GM12878 (cell line): ENCODE measurements at regions not wholly inside any gene's neighbourhood (a gene's known extent, or its start where the extent isn't known, plus 50 kb on each side); places are given as distances from the start of the nearest gene placed in this dataset.

Experiments
- ATAC-seq: fragments of 200-7000 bp; cut with Tn5 transposase; 3 replicates; pipeline ENCODE4 v1.9.1; 2020; ENCODE audit warnings: mild to moderate bottlenecking, moderate library complexity
- BruUV-seq: library from RNA; stranded (reverse); fragments of 400-500 nt; replicated peaks from 2 replicates; lab custom pipeline; 2021; lab: Mats Ljungman, UMichigan
- CTCF ChIA-PET: fragments of 300-600 bp; sonication (Branson Sonifier 250); formaldehyde crosslinking; extraction: SDS; loops from one replicate; lab custom pipeline; 2021; ENCODE audit warnings: inconsistent platforms; lab: Yijun Ruan, JAX
- POLR2A ChIA-PET: fragments of 350-600 bp; formaldehyde crosslinking; extraction: SDS; loops from one replicate; lab custom pipeline; 2021; ENCODE audit warnings: inconsistent platforms; lab: Charles Lee
- RAD21 ChIA-PET: fragments of 300-600 bp; sonication (Branson Sonifier 250); formaldehyde crosslinking; loops from one replicate; lab custom pipeline; 2023; ENCODE audit warnings: antibody characterized with exemption; ENCODE audit not compliant: unreplicated experiment; lab: Charles Lee
- SMC1A ChIA-PET: fragments of 300-600 bp; sonication (Branson Sonifier 250); formaldehyde crosslinking; loops from one replicate; lab custom pipeline; 2023; ENCODE audit not compliant: unreplicated experiment, uncharacterized antibody; lab: Charles Lee
- DNase-seq: peaks from one replicate; pipeline ENCODE4 v3.0.0-alpha.2; 2011; ENCODE audit warnings: low read depth, low spot score
- FAIRE-seq: peaks from 3 replicates; lab custom pipeline; 2011; peaks lifted over from hg19 to GRCh38; lab: Jason Lieb, UNC
- H2AFZ ChIP-seq: 2 replicates; pipeline ENCODE4 v1.6.0; 2011; ENCODE audit warnings: low read depth, low read length, control low read depth; ENCODE audit not compliant: control insufficient read depth
- H3K27ac ChIP-seq: 2 replicates; pipeline ENCODE4 v1.5.1; 2011; ENCODE audit warnings: control low read depth; ENCODE audit not compliant: control insufficient read depth, insufficient read depth
- H3K27me3 ChIP-seq, 2 experiments: replicated peaks in 1 of 2; 2 replicates each; pipeline versions ENCODE4 v1.6.0 to v1.6.1; 2011; ENCODE audit warnings: low read length in 1 of 2; ENCODE audit not compliant: control insufficient read depth in 2 of 2, insufficient read depth in 2 of 2
- H3K36me3 ChIP-seq, 2 experiments: 2 replicates each; pipeline ENCODE4 v1.5.1; 2011; ENCODE audit warnings: low read length in 1 of 2; ENCODE audit not compliant: control insufficient read depth in 2 of 2, insufficient read depth in 2 of 2
- H3K4me1 ChIP-seq: 2 replicates; pipeline ENCODE4 v1.6.1; 2011; ENCODE audit warnings: mild to moderate bottlenecking, low read length, moderate library complexity, mixed read lengths; ENCODE audit not compliant: control insufficient read depth, insufficient read depth
- H3K4me2 ChIP-seq: 2 replicates; pipeline ENCODE4 v1.6.0; 2011; ENCODE audit warnings: control low read depth; ENCODE audit not compliant: control insufficient read depth, insufficient read depth
- H3K4me3 ChIP-seq: fragments of 200-600 bp; sonication (generic); 2 replicates; pipeline ENCODE4 v1.5.1; 2016
- H3K79me2 ChIP-seq: 2 replicates; pipeline ENCODE4 v1.6.0; 2011; ENCODE audit warnings: low read length; ENCODE audit not compliant: control insufficient read depth, insufficient read depth
- H3K9ac ChIP-seq: 2 replicates; pipeline ENCODE4 v1.8.0; 2011; ENCODE audit warnings: low read length, control low read depth, mixed read lengths; ENCODE audit not compliant: control insufficient read depth, insufficient read depth
- H3K9me3 ChIP-seq: replicated peaks from 3 replicates; pipeline ENCODE4 v1.5.1; 2011; ENCODE audit warnings: mild to moderate bottlenecking, low read length; ENCODE audit not compliant: control insufficient read depth, insufficient read depth
- H4K20me1 ChIP-seq: 2 replicates; pipeline ENCODE4 v1.6.0; 2011; ENCODE audit not compliant: control insufficient read depth, insufficient read depth
- ATF2 ChIP-seq: IDR thresholded peaks from 2 replicates; pipeline ENCODE4 v1.6.1; 2012; ENCODE audit warnings: low read length, inconsistent platforms
- ESRRA ChIP-seq: IDR thresholded peaks from 2 replicates; pipeline ENCODE4 v1.6.1; 2012; ENCODE audit warnings: mild to moderate bottlenecking, low read length, improper control_type of control experiment
- IKZF2 ChIP-seq, 2 experiments: fragments of 450-650 bp; IDR thresholded peaks; 2 replicates each; pipeline ENCODE4 v1.6.1; 2017; ENCODE audit warnings: mild to moderate bottlenecking in 2 of 2, moderate library complexity in 2 of 2
- JUNB ChIP-seq: IDR thresholded peaks from 2 replicates; pipeline ENCODE4 v1.6.1; 2016; ENCODE audit warnings: antibody characterized with exemption, mild to moderate bottlenecking
- POU2F2 ChIP-seq: IDR thresholded peaks from 3 replicates; pipeline ENCODE4 v1.6.1; 2011; ENCODE audit warnings: low read depth, mild to moderate bottlenecking, low read length, borderline replicate concordance
- ZBTB4 ChIP-seq: fragments of 450-650 bp; formaldehyde crosslinking; IDR thresholded peaks from 2 replicates; pipeline ENCODE4 v1.4.0; 2022; ENCODE audit warnings: mild to moderate bottlenecking, moderate library complexity
- ZBTB40 ChIP-seq: fragments of 450-650 bp; IDR thresholded peaks from 2 replicates; pipeline ENCODE4 v1.6.1; 2016; ENCODE audit warnings: mild to moderate bottlenecking, moderate library complexity, borderline replicate concordance
- WGBS: methylation state at CpG from one replicate; pipeline ENCODE4 v1.1.6; 2016; ENCODE audit warnings: low lambda C conversion rate; ENCODE audit not compliant: insufficient replicate concordance, insufficient coverage; ENCODE audit errors: missing lambda C conversion rate; 5-methylcytosine and 5-hydroxymethylcytosine counted together
- in situ Hi-C: fragments of 300-500 bp; cut with MboI; formaldehyde crosslinking; loops from 9 replicates; pipeline ENCODE4 v1.14.3; 2018; ENCODE audit warnings: mixed read lengths
- intact Hi-C: fragments of 100-400 bp; cut with micrococcal nuclease; formaldehyde crosslinking; loops from one replicate; pipeline ENCODE4 v1.14.2; 2022; ENCODE audit not compliant: unreplicated experiment

GRCh38 chr2:104932243-104932642, 78.3 kb downstream of the POU3F3 start:
- Histone ChIP-seq H2AFZ (no peak overlapping the region), H4K20me1 (no peaks in the 10 kb centered on the region), H3K36me3 (no peaks in the 10 kb centered on the region), H3K9me3 (no peaks in the 10 kb centered on the region), H3K4me1 (no peaks in the 10 kb centered on the region), H3K9ac (no peak overlapping the region), H3K79me2 (no peaks in the 10 kb centered on the region), H3K4me2 (no peak overlapping the region), H3K27ac (no peak overlapping the region), H3K27me3 (peaks cover 0 to 2% of the 10 kb centered on the region in 2 experiments; a peak in 1 of 4 replicates), H3K4me3 (no peak overlapping the region)
- ChIA-PET CTCF (interaction anchor here (0.9 kb wide), 1 partner anchor 9 kb away, joined by 3 read pairs; no protein-coding TSS in a partner anchor), SMC1A (no interaction called here), RAD21 (no interaction called here), POLR2A (no interaction called here)
- intact Hi-C loops: no loop called here
- FAIRE-seq: no peak
- BruUV-seq: no TSS peak
- 0% methylated on average over 4 of the region's 4 CpGs for WGBS
- no peak; the same call in 2 of the 3 replicates for ATAC-seq
- DNase-seq: no peak
- in situ Hi-C loops: no loop called here
- no peak for TF ChIP-seq ATF2
- TF ChIP-seq ZBTB4: no peak
- no peak for TF ChIP-seq ZBTB40
- TF ChIP-seq ESRRA: no peak
- no peak for TF ChIP-seq IKZF2 (IDR thresholded peaks at IDR 0.05)
- 0 out of 2 replicates have a peak, but pooled peaks have one; percentile 28 for TF ChIP-seq JUNB
- no peak for TF ChIP-seq POU2F2
